ENCODE measurements at regions not wholly inside any gene's neighbourhood (a gene's known extent, or its start where the extent isn't known, plus 50 kb on each side); places are given as distances from the start of the nearest gene placed in this dataset.
"Not testable (repeated sequence)": the region's sequence is repeated elsewhere in the genome, so short reads cannot be mapped to it uniquely, and the experiment has no call there.

GRCh38 chr5:24271702-24272118, 373.1 kb downstream of the CDH10 start:
- TF ChIP-seq, protein P1, sequence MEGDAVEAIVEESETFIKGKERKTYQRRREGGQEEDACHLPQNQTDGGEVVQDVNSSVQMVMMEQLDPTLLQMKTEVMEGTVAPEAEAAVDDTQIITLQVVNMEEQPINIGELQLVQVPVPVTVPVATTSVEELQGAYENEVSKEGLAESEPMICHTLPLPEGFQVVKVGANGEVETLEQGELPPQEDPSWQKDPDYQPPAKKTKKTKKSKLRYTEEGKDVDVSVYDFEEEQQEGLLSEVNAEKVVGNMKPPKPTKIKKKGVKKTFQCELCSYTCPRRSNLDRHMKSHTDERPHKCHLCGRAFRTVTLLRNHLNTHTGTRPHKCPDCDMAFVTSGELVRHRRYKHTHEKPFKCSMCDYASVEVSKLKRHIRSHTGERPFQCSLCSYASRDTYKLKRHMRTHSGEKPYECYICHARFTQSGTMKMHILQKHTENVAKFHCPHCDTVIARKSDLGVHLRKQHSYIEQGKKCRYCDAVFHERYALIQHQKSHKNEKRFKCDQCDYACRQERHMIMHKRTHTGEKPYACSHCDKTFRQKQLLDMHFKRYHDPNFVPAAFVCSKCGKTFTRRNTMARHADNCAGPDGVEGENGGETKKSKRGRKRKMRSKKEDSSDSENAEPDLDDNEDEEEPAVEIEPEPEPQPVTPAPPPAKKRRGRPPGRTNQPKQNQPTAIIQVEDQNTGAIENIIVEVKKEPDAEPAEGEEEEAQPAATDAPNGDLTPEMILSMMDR (IDR thresholded peaks at IDR 0.05), result not testable (repeated sequence)
- not testable (repeated sequence) for TF ChIP-seq POLR2A (IDR thresholded peaks at IDR 0.05)
